GM12872 (cell line): ENCODE measurements at regions not wholly inside any gene's neighbourhood (a gene's known extent, or its start where the extent isn't known, plus 50 kb on each side); places are given as distances from the start of the nearest gene placed in this dataset.

Experiments
- TF ChIP-seq, protein P1 (sequence below): IDR thresholded peaks from 3 replicates; pipeline ENCODE4 v1.5.1; 2011; ENCODE audit warnings: low read depth, mild to moderate bottlenecking, low read length, moderate library complexity; ENCODE audit not compliant: insufficient read depth

GRCh38 chr13:91052876-91053275 lies 294.6 kb upstream of the MIR17HG start:
- TF ChIP-seq, protein P1, sequence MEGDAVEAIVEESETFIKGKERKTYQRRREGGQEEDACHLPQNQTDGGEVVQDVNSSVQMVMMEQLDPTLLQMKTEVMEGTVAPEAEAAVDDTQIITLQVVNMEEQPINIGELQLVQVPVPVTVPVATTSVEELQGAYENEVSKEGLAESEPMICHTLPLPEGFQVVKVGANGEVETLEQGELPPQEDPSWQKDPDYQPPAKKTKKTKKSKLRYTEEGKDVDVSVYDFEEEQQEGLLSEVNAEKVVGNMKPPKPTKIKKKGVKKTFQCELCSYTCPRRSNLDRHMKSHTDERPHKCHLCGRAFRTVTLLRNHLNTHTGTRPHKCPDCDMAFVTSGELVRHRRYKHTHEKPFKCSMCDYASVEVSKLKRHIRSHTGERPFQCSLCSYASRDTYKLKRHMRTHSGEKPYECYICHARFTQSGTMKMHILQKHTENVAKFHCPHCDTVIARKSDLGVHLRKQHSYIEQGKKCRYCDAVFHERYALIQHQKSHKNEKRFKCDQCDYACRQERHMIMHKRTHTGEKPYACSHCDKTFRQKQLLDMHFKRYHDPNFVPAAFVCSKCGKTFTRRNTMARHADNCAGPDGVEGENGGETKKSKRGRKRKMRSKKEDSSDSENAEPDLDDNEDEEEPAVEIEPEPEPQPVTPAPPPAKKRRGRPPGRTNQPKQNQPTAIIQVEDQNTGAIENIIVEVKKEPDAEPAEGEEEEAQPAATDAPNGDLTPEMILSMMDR, result no peak

GRCh38 chr13:91053318-91054065 lies 294.0 kb upstream of the MIR17HG start:
- TF ChIP-seq, protein P1, result no peak

GRCh38 chr13:91054902-91055301 lies 292.6 kb upstream of the MIR17HG start:
- TF ChIP-seq, protein P1, result no peak

- TF ChIP-seq, protein P1, result no peak
Observed at GRCh38 chr13:91056746-91057145, 290.7 kb upstream of the MIR17HG start.

- TF ChIP-seq, protein P1, result no peak
Observed at GRCh38 chr13:91058066-91058465, 289.4 kb upstream of the MIR17HG start.

DNA sequence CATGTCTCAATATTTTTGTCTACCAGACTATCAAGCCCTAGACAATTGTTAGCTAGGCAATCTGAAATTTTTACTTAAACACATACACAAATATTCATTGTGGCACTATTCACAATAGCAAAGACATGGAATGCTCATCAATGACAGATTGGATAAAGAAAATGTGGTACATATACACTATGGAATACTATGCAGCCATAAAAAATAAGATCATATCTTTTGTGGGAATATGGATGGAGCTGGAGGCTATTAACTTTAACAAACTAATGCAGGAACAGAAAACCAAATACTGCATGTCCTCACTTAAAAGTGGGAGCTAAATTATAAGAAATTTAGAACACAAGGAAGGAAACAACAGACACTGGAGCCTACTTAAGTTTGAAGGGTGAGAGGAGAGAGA lies 288.6 kb upstream of the MIR17HG start:
- TF ChIP-seq, protein P1, result no peak

DNA sequence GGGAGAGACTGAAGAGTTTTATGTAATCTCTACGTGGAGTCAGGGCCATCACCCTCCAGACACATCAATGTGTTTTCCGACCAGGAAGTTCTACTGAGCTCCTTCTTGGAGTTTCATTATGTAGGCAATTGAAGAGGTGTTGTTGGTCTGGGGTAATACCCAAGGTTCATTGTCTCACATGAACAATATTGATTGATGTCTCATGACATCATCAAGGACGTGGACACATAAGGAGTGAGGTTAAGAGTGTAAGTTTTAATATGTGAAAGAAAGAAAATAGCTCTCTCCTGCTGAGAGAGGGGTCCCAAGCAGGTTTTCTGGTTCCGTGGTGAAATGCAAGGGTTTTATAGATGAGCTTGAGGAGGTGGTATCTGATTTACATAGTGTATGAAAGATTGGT lies 280.7 kb upstream of the MIR17HG start:
- TF ChIP-seq, protein P1, result no peak
